ENCODE measurements at regions not wholly inside any gene's neighbourhood (a gene's known extent, or its start where the extent isn't known, plus 50 kb on each side); places are given as distances from the start of the nearest gene placed in this dataset.

DNA sequence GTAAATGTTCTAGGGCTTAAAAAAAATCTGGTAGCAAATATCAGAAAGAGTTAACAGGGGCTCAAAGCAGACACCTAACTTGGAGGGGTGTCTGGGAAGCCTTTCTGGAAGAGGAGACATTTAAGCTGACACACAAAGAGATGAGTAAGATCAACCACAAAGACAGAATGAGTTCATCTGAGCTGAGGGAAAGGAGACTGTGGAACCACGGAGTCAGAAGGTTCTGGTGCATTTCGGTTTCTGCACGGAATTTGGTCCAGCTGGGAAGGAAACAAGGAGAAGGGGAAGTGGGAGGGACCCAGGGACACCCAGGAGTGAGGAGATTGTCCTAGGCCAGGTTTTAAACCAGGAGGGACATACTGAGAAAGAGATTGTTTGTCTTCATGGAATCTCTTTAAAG lies 161.1 kb downstream of the PHETA1 start:
- ATAC-seq (no peak), DNase-seq (ENCODE audit: low read depth in 1 of 2, low spot score in 1 of 2) (no peak), FAIRE-seq (no peak)
- 0% methylated on average over 3 of the region's 3 CpGs for WGBS (ENCODE audit: missing lambda C conversion rate)
- no peak overlapping the region for H3K27ac ChIP-seq
- POLR2A ChIA-PET, result no interaction called here
- no peaks in the 10 kb centered on the region for H3K4me1 ChIP-seq
- TF ChIP-seq SMC3 (IDR thresholded peaks at IDR 0.05), result no peak
- TF ChIP-seq EP300 (IDR thresholded peaks at IDR 0.05), result no peak
- no peak for TF ChIP-seq EHMT2 (IDR thresholded peaks at IDR 0.05; ENCODE audit: low read depth)
- no peak for TF ChIP-seq POLR2A (IDR thresholded peaks at IDR 0.05; ENCODE audit: low read length)
- no peak for TF ChIP-seq BCL3 (IDR thresholded peaks at IDR 0.05)
- TF ChIP-seq NR3C1 (IDR thresholded peaks at IDR 0.05), result no peak
- no peak for TF ChIP-seq BHLHE40 (IDR thresholded peaks at IDR 0.05; ENCODE audit: low read depth, low read length)
- no peak overlapping the region for H3K4me3 ChIP-seq
- H3K9me3 ChIP-seq, result no peaks in the 10 kb centered on the region
- H3K4me2 ChIP-seq, result no peak overlapping the region
- CTCF ChIA-PET, result interaction anchor here (0.9 to 1.3 kb wide), 3 partner anchors 11 to 183 kb away, joined by 3 to 4 read pairs (median 3); no protein-coding TSS in a partner anchor

- FAIRE-seq (no peak), DNase-seq (ENCODE audit: low read depth in 1 of 2, low spot score in 1 of 2) (no peak), ATAC-seq (no peak)
- H3K4me1 ChIP-seq, result no peaks in the 10 kb centered on the region
- TF ChIP-seq PHF8 (IDR thresholded peaks at IDR 0.05; ENCODE audit: borderline replicate concordance, low read depth) (no peak), BCL3 (IDR thresholded peaks at IDR 0.05) (no peak), POLR2A (IDR thresholded peaks at IDR 0.05; ENCODE audit: low read length) (no peak), HDAC2 (IDR thresholded peaks at IDR 0.05) (no peak), NFE2L2 (conservative IDR thresholded peaks at IDR 0.05; ENCODE audit: low read length) (no peak), BHLHE40 (IDR thresholded peaks at IDR 0.05; ENCODE audit: low read depth, low read length) (no peak), ZFP36 (IDR thresholded peaks at IDR 0.05; ENCODE audit: borderline replicate concordance, partially characterized antibody) (no peak), EHMT2 (IDR thresholded peaks at IDR 0.05; ENCODE audit: low read depth) (no peak), SREBF2 (IDR thresholded peaks at IDR 0.05) (no peak), HMGXB4 (CRISPR knock-in tag; IDR thresholded peaks at IDR 0.05; ENCODE audit: borderline replicate concordance) (no peak), SMC3 (IDR thresholded peaks at IDR 0.05) (no peak), RFX5 (IDR thresholded peaks at IDR 0.05) (no peak), CEBPB (IDR thresholded peaks at IDR 0.05) (no peak), TP53 (CRISPR knock-in tag; IDR thresholded peaks at IDR 0.05) (no peak)
- TF ChIP-seq, protein P1, sequence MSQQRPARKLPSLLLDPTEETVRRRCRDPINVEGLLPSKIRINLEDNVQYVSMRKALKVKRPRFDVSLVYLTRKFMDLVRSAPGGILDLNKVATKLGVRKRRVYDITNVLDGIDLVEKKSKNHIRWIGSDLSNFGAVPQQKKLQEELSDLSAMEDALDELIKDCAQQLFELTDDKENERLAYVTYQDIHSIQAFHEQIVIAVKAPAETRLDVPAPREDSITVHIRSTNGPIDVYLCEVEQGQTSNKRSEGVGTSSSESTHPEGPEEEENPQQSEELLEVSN (IDR thresholded peaks at IDR 0.05; ENCODE audit: borderline replicate concordance, low read depth), result no peak
- TF ChIP-seq, protein P2, sequence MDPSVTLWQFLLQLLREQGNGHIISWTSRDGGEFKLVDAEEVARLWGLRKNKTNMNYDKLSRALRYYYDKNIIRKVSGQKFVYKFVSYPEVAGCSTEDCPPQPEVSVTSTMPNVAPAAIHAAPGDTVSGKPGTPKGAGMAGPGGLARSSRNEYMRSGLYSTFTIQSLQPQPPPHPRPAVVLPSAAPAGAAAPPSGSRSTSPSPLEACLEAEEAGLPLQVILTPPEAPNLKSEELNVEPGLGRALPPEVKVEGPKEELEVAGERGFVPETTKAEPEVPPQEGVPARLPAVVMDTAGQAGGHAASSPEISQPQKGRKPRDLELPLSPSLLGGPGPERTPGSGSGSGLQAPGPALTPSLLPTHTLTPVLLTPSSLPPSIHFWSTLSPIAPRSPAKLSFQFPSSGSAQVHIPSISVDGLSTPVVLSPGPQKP (IDR thresholded peaks at IDR 0.05; ENCODE audit: low read depth, low read length), result no peak
- TF ChIP-seq, protein P3, sequence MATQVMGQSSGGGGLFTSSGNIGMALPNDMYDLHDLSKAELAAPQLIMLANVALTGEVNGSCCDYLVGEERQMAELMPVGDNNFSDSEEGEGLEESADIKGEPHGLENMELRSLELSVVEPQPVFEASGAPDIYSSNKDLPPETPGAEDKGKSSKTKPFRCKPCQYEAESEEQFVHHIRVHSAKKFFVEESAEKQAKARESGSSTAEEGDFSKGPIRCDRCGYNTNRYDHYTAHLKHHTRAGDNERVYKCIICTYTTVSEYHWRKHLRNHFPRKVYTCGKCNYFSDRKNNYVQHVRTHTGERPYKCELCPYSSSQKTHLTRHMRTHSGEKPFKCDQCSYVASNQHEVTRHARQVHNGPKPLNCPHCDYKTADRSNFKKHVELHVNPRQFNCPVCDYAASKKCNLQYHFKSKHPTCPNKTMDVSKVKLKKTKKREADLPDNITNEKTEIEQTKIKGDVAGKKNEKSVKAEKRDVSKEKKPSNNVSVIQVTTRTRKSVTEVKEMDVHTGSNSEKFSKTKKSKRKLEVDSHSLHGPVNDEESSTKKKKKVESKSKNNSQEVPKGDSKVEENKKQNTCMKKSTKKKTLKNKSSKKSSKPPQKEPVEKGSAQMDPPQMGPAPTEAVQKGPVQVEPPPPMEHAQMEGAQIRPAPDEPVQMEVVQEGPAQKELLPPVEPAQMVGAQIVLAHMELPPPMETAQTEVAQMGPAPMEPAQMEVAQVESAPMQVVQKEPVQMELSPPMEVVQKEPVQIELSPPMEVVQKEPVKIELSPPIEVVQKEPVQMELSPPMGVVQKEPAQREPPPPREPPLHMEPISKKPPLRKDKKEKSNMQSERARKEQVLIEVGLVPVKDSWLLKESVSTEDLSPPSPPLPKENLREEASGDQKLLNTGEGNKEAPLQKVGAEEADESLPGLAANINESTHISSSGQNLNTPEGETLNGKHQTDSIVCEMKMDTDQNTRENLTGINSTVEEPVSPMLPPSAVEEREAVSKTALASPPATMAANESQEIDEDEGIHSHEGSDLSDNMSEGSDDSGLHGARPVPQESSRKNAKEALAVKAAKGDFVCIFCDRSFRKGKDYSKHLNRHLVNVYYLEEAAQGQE (IDR thresholded peaks at IDR 0.05), result no peak
- TF ChIP-seq, protein P4, sequence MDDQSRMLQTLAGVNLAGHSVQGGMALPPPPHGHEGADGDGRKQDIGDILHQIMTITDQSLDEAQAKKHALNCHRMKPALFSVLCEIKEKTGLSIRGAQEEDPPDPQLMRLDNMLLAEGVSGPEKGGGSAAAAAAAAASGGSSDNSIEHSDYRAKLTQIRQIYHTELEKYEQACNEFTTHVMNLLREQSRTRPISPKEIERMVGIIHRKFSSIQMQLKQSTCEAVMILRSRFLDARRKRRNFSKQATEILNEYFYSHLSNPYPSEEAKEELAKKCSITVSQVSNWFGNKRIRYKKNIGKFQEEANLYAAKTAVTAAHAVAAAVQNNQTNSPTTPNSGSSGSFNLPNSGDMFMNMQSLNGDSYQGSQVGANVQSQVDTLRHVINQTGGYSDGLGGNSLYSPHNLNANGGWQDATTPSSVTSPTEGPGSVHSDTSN (IDR thresholded peaks at IDR 0.05), result no peak
- no peak overlapping the region for H3K4me3 ChIP-seq
- 54% methylated on average over 14 of the region's 15 CpGs for WGBS (ENCODE audit: missing lambda C conversion rate)
- H3K4me2 ChIP-seq, result no peak overlapping the region
- H3K27ac ChIP-seq, result no peak overlapping the region
- CTCF ChIA-PET, result interaction anchor here (1.4 kb wide), 1 partner anchor 176 kb away, joined by 3 read pairs; no protein-coding TSS in a partner anchor
- POLR2A ChIA-PET, result no interaction called here
- no peaks in the 10 kb centered on the region for H3K9me3 ChIP-seq
These were observed 164.1 kb downstream of the PHETA1 start for GRCh38 chr12:111204788-111205241.

Data from A549 (cell line).